Femur (tissue), 1 donor: ENCODE measurements at regions not wholly inside any gene's neighbourhood (a gene's known extent, or its start where the extent isn't known, plus 50 kb on each side); places are given as distances from the start of the nearest gene placed in this dataset.
"Not testable (repeated sequence)": the region's sequence is repeated elsewhere in the genome, so short reads cannot be mapped to it uniquely, and the experiment has no call there.

Experiments used
- DNase-seq: peaks from one replicate; pipeline ENCODE4 v3.0.0-alpha.2; 2017

DNA sequence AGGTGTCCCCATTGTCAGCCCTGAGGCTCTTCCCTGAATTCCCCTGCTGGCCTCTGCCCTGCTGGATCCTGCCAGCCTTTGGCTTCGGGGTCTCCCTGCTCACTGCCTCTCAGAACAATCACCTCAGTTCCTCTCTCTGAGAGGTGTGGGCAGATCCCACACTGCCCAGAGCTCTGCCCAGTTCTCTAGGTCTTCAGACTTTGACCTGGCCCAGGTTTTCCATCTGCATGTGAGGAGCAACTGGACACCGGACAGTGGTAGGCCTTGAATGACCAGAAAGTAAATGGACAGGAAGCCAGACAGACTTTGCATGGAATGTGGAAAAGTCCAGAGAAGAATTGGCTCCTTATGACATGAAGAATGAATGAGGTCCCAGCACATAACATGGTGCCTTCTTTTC, 111.8 kb downstream of the FOXD4L6 start:
- DNase-seq: not testable (repeated sequence)

DNA sequence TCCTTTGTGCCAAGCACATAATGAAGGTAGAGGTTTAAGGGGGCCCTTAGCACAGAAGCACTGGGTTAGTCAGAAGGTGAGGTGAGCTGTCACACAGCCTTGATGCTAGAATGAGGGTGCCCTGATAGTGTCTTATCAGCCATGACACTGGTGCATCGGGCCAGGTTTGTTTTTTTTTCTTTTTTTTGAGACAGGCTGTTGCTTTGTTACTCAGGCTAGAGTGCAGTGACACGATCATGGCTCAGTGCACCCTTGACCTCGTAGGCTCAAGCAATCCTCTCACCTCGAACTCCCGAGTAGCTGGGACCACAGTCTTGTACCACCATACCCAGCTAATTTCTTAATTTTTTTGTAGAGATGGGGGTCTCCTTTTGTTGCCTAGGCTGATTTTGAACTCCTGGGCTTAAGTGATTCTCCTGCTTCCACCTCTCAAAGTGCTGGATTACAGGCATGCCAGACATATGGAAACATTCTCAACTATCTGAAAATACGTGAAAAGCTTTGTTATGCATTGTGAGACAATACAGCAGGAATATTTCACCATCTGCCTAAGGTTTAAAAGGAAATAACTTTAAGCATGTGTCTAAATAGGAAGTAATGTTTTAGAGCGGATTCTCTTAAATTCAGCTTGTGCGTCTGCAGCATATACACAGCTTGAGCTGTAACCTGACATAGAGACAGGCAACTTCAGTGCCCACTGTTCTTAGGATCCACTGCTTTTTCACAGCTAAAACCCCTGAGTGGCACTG, 128.4 kb downstream of the FOXD4L6 start:
- not testable (repeated sequence) for DNase-seq

DNA sequence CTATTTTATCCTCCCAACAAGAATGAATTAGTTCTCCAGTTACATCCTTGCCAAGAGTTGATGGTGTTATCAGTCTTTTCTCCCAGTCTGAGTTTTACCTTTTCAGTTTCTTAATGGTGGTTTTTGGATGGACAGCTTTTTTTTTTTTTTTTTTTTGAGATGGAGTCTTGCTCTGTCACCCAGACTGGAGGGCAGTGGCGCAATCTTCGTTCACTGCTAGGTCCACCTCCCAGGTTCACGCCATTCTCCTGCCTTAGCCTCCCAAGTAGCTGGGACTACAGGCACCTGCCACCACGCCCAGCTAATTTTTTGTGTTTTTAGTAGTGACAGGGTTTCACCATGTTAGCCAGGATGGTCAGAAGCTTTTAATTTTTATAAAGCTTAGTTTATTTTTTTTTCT, 133.0 kb downstream of the FOXD4L6 start:
- not testable (repeated sequence) for DNase-seq

DNA sequence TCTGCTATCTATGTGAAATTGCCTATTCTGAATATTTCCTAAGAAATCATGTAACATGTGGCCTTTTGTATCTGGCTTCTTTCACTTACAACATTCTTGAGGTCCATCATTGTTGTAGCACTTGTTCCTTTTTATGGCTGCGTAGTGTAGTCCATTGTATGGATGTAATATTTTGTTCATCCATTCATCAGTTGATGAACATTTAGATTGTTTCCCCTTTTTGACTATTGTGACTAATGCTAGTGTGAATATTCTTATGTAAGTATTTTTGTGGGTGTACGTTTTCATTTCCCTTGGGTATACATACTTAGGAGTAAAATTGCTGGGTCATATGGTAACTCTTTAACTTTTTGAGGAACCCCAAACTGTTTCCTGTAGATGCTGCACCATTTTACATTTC, 134.6 kb downstream of the FOXD4L6 start:
- DNase-seq: not testable (repeated sequence)

DNA sequence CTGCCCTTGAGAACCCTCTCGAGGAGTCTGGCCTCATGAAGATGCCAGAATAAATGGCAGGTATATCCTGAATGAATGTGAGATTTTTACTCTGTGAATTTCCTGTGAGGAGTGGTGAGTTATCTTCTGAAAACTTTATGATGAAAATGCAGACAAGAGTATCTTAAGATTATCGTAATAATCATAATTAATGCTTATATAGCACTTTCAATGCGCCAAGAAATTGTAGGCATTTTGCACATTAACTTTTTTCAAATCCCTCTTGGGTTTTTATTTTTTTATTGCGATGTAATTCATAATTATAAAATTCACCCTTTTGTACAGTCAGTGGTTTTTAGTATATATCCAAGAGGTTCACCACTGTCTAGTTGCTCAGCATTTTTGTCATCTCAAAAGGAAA, 135.1 kb downstream of the FOXD4L6 start:
- DNase-seq: not testable (repeated sequence)

DNA sequence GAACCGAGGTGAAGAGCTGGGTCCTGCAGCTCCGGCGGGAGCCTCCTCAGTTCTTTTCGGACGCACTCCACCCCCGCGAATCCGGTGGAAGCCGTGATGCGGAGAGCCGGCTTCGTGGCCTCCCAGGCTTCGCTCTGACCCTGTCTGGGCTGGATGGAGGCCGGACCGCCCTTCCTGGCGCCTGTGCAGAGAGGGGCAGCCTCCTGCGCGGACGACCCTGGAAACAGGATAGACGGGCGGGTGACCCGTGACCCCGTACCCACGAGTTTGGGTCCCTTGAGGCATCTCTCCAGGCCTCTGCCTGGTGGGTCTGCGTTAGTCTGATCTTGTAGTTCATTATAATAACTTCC, 136.0 kb downstream of the FOXD4L6 start:
- DNase-seq: peak; percentile 77

DNA sequence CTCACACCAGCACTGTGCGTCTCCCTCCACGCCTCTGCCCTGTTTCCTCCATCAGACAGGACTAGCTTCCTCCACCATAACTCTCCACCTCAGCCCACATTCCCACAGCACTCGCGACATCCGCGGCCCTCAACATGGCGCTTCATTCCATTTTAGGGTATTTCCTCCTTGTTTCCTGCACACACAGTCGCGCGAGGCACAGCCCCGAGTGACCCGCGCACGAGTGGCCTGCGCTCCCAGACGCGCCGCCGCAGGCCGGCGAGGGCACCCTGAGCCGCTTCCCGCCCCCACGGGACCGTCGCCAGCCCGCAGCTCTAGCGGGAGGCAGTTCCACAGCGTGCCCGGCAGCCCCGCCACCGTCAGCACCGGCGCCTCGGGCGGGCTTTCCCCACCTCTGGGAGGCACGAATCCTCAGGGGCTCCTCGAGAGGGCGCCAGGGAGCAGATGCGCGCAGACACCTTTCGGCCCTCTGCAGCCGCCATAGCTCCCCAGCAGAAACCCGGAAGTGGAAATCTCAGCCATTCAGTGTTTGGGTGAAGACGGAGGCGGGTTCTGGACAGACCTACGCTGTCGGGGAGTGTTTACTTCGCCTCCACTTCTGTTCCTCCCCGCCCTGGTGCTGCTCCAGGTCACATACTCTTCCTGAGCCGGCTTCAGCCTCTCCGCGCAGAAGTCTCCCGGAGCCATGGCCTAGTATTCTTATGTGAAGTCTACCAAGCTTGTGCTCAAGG, 136.6 kb downstream of the FOXD4L6 start:
- DNase-seq: peak; percentile 99

DNA sequence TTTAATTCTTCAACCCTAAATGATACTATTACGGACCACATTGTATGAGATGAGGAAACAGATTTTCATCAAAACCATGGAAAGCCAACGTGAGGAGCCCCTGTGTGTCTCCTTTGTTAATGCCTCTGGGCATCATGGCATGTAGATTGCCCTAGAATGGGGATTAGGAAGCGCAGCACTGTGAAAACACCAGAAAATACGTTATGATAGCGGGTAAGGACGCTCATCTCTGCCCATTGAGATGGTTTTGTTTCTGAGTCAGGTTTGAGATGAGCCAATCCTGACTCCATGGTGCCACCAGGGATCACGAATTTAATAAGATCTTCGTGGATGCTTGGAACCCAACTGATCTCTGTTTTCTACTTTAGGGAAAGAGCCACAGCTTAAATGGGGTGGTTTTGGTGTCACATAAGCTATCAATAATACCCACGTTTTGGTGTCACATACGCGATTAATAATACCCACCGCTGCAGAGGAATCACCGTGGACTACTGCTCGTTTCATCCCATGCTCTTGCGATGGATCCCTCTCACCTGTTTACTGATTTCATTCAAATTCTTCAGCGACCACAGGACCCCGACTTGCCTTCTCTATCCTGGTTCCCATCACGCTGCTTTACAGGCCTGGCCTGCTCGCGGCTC, 137.3 kb downstream of the FOXD4L6 start:
- DNase-seq: not testable (repeated sequence)

DNA sequence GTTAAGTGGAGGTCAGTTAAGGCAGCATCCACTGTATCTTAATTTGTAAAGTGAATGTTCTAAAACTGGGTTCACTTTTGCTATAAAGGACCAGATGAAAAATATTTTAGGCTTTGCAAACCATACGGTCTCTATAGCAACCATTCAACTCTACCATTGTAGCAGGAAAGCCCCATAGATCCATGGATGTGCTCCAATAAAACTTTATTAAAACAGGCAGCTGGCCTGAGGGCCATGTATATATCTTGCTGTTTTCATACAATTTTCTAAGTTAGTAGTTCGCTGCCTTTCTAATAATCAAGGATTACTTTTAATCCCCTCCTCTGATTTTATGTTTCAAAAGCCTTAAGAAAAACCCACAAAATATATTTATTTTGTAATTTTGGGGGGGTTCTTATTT, 142.1 kb downstream of the FOXD4L6 start:
- DNase-seq: not testable (repeated sequence)

DNA sequence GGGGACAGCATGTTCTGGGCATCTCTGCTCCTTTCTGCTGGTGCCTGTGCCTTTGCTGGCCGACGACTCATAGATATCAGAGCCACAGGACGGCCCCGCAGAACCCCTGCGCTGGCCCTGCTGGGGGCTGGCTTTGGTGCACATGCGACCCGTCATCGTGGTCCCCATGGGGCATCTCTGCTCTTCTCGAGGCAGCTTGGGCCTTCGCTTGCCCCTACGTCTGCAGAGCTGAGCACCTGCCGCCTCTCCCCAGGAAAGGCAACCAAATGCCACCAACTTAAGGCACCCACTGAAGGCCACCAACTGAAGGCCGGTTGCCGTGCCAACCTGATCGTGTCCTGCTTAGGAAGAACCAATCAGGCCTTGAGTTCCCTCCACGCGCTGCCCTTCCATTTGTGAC, 153.1 kb downstream of the FOXD4L6 start:
- DNase-seq: not testable (repeated sequence)

DNA sequence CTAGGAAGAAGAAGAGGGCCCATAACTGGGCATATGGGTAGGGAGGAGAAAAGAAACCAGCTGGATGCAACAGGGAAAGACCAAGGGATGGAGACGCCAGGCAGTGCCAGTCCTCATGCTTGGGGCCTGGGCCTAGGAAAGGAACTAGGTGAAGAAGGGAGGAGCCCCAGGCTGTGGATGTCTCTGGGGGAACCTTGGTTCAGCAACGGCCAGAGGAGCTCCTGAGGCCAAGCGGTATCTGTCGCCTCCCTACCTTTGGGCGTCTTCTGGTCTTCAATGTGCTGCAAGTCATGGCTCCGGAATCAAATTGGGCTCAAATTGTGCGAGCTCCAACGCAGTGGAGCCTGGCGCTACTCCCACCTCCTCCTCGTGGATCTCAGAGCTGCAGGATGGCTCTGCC, 153.6 kb downstream of the FOXD4L6 start:
- DNase-seq: not testable (repeated sequence)

DNA sequence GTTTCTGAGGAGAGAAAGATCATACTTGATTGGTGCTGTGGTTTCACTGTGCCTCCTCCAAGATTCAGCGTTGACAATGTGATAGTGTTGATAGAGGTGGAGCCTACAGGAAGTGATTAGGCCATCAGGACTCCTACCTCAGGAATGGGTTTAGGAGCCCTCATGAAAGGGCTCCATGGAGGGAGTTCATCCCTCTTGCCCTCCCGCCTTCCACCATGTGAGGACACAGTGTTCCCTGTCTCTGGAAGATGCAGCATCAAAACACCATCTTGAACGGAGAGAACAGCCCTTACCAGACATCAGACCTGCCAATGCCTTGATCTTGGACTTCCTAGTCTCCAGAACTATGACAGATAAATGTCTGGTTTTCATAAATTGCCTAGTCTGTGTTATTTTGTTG, 156.7 kb downstream of the FOXD4L6 start:
- not testable (repeated sequence) for DNase-seq

DNA sequence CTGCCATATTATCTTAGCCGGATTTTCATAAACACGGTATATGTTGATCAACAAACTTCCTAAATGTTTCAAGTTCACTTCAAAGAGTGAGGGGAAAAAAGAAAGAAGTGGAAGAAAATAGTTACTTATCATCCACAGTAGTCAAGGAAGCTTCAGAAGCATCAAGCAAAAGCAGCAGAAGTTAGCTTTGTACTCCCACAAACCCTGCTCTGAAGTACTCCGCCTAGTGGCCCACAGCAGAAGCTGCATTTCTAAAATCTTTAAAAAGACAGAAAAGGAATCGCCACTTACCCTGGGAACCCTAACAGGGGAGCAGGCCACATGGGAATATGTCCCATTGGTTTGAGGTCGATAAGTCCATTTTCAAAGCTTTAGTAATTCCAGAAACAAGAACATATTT, 158.1 kb downstream of the FOXD4L6 start:
- not testable (repeated sequence) for DNase-seq

DNA sequence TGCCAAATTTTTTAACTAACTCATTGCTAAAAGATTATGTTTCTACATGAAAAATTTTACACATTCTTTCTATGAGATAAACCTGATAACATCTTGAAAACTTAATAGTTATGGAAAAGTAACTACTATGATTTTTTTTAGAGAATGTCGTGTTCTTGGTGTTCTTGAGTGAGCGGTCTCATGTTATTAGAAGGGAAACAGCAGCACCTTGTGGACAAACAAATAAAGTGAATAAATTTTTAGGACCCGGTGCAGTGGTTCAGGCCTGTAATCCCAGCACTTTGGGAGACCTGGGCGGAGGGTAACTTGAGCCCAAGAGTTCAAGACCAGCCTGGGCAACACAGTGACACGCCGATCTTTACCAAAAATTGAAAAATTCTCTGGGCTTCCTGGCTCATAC, 166.0 kb downstream of the FOXD4L6 start:
- DNase-seq: not testable (repeated sequence)

DNA sequence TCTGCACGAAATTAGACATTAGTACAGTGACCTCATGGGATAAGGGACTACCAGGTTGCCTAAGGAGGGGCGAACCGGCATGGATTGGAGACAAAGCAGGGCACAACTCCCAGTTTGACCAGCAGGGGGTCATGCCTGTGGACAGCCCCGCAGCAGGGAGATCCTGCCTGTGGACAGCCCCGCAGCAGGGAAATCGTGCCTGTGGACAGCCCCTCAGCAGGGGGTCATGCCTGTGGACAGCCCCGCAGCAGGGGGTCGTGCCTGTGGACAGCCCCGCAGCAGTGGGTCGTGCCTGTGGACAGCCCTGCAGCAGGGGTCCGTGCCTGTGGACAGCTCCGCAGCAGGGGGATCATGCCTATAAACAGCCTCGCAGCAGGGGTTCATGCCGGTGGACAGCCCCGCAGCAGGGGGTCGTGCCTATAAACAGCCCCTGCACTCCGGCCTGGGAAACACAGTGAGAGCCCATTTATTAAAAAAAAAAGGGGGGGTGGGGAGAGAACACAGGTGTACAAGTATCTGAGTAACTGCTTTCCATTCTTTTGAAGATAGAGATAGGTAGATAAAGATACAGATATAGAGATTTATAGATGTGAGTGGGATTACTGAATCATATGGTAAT, 176.5 kb downstream of the FOXD4L6 start:
- DNase-seq: not testable (repeated sequence)

DNA sequence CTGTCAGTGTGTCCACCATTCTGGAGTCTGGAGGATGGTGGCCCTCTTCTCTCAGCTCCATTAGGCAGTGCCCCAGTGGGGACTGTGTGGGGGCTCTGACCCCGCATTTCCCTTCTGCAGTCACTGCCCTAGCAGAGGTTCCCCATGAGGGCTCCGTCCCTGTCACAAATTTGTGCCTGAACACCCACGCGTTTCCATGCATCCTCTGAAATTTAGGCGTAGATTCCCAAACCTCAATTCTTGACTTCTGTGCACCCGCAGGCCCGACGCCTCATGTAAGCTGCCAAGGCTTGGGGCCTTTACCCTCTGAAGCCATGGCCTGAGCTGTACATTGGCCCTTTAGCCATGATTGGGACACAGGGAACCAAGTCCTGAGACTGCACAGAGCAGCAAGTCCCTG, 182.3 kb downstream of the FOXD4L6 start:
- DNase-seq: not testable (repeated sequence)

DNA sequence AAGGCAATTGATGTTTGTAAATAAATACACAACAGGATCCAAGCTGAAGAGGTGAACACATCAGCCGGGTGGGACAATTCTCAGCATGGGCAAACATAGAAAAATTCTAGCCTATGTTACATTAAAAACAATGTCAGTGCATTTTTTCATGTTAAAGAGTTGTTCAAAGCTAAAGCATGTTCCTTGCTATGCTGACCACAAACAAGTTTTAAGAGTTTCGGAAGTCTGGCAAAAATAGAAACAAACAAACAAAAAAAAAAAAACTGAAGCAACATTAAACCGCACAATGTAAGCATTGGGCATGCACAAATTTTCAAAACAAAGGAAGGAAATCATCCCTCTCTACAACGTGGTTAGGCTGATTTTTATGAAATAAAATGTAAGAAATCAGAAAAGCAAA, 185.8 kb downstream of the FOXD4L6 start:
- DNase-seq: not testable (repeated sequence)

DNA sequence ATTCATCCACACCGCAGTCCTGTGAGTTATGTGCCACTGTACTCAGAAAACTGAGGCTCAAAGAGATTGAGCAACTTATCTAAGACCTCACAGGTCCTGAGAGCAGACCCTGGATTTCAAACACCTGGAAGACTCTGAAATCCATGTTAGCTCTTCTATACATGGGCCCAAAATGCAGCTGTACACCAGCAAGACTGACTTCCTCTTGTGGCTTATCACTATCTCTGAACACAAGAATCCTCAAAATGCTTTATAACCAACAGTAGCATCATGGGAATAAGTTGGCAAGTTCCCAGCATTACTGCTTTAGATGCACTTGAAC, 188.6 kb downstream of the FOXD4L6 start:
- not testable (repeated sequence) for DNase-seq

DNA sequence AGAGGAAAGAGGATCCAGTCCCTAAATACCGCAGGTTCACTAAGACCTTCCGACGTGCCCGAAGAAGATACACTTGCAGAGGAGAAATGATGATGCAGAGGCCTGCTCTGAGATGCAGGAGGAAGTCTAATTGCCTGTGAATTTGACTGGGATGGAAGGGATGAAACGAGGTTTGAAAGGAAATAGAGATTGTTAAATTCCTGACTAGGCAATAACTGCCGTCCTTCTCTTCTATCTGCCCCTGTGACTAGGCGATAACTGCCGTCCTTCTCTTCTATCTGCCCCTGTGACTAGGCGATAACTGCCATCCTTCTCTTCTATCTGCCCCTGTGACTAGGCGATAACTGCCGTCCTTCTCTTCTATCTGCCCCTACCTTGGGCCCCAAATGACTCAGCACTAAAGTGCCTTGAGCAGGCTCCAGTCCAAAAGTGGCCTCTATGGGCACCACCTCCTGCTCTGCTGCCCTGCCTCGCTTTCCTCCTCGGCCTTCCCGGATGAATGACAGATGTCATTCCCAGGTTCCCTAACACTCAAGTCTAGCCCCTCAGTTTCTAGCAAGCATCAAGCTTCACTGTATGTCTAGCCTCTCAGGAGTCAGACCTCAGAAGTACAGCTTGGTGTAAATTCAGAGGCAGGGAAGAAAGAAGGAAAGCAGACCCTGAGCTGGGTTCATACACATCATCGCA, 189.1 kb downstream of the FOXD4L6 start:
- not testable (repeated sequence) for DNase-seq

DNA sequence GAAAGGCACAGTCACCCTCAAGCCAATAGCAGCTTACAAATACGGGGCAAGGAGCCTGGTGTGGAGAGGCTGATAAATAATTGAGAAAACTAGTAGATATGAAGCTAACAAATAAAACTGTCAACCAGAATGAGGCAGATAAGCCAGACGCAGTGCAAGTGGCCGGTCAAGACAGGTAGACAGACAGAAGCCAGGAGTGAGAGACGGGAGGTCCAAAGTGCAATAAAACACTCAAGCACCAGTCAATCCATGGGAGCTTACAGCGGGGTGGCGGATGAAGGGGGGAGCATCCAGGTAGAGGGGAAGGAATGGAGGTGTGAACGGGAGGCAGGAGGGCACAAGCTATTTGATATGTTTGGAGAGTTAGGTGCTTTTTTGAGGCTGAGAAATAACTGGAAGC, 193.1 kb downstream of the FOXD4L6 start:
- no peak for DNase-seq

DNA sequence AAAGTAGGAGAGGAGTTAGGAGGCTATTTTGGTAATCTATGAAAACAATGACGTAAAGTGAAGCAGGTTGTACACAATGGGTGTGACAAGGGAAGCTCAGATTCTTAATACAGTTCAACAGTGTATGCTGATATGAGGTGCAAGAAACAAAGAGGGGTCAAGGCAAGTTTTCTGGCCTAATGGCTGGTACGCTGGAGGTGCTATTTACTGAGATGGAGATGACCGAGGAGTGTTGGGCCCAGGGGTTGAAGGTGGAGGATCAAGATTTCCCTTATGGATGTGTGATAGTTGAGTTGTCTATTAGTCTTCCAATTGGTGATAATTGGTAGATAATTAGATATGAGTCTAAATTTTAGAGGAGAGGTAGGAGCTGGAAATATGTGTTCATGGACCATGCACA, 194.0 kb downstream of the FOXD4L6 start:
- DNase-seq: not testable (repeated sequence)

DNA sequence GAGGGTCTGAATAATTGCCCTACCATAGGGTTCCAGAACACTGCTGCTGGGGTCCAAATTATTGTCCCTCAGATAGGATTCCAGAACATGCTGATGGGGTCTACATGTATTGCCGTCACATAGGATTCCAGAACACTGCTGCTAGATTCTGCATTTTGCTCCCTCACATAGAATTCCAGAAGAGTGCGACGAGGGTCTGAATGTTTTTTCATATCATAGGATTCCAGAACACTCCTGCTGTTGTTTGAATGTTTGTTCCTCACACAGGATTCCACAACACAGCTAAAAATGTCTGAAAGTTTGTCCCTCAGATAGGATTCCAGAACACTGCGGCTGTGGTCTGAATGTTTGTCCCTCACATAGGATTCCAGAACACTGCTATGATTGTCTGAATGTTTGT, 198.1 kb downstream of the FOXD4L6 start:
- not testable (repeated sequence) for DNase-seq

DNA sequence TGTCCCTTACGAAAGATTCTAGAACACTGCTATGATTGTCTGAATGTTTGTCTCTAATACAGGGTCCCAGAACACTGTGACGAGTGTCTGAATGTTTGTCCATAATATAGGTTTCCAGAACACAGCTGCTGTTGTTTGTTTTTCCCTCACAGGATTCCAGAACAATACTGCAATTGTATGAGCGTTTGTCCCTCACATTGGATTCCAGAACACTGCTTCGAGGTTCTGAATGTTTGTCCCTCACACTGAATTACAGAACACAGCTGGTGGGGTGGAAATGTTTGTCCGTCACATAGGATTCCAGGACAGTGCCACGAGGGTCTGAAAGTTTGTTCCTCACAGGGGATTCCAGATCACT, 199.0 kb downstream of the FOXD4L6 start:
- not testable (repeated sequence) for DNase-seq
